ENCODE measurements at regions not wholly inside any gene's neighbourhood (a gene's known extent, or its start where the extent isn't known, plus 50 kb on each side); places are given as distances from the start of the nearest gene placed in this dataset.

- H3K27ac Mint-ChIP-seq: no peak overlapping the region
- no peak overlapping the region for H3K27ac ChIP-seq (ENCODE audit: low read depth in 1 of 2, low read length in 2 of 2)
- ChIA-PET CTCF (no interaction called here), POLR2A (no interaction called here)
- H3K27me3 Mint-ChIP-seq: no peaks in the 10 kb centered on the region
- intact Hi-C loops (cut with DNase I, micrococcal nuclease): no loop called here
- H3K27me3 ChIP-seq (ENCODE audit: control insufficient read depth in 1 of 2, insufficient read depth in 2 of 2, low read length in 2 of 2): no peaks in the 10 kb centered on the region
- H3K4me3 ChIP-seq (ENCODE audit: low read length): no peak overlapping the region
- peaks cover 14% of the 10 kb centered on the region for H3K4me1 Mint-ChIP-seq (ENCODE audit: low read depth)
- ATAC-seq (ENCODE audit: poor library complexity) (no peak), DNase-seq (no peak)
- no peaks in the 10 kb centered on the region for H3K36me3 Mint-ChIP-seq (ENCODE audit: low read depth)
- no peak for TF ChIP-seq CTCF (IDR thresholded peaks at IDR 0.05)
- H3K36me3 ChIP-seq (ENCODE audit: insufficient read depth, low read length): no peaks in the 10 kb centered on the region
- peaks cover 2% of the 10 kb centered on the region for H3K9me3 Mint-ChIP-seq
- peaks cover 0 to 3% of the 10 kb centered on the region in 2 experiments for H3K9me3 ChIP-seq (ENCODE audit: control insufficient read depth in 1 of 2, insufficient read depth in 1 of 2, low read length in 2 of 2)
- H3K4me3 Mint-ChIP-seq: no peak overlapping the region
- H3K4me1 ChIP-seq (ENCODE audit: insufficient read depth, low read length): no peaks in the 10 kb centered on the region
Measured at GRCh38 chr7:52287698-52288097, 747.7 kb upstream of the POM121L12 start.

GRCh38 chr7:52285689-52286088, 749.7 kb upstream of the POM121L12 start:
- peaks cover 0 to 3% of the 10 kb centered on the region in 2 experiments for H3K9me3 ChIP-seq (ENCODE audit: control insufficient read depth in 1 of 2, insufficient read depth in 1 of 2, low read length in 2 of 2)
- no peak overlapping the region for H3K4me3 ChIP-seq (ENCODE audit: low read length)
- no peak for TF ChIP-seq CTCF (IDR thresholded peaks at IDR 0.05)
- DNase-seq: no peak
- H3K27ac ChIP-seq (ENCODE audit: low read depth in 1 of 2, low read length in 2 of 2): no peak overlapping the region
- H3K4me1 ChIP-seq (ENCODE audit: insufficient read depth, low read length): no peaks in the 10 kb centered on the region
- ATAC-seq (ENCODE audit: poor library complexity): no peak
- POLR2A ChIA-PET: interaction anchor here (0.8 kb wide), 1 partner anchor 12 kb away, joined by 4 read pairs; no protein-coding TSS in a partner anchor
- CTCF ChIA-PET: no interaction called here
- H3K36me3 ChIP-seq (ENCODE audit: insufficient read depth, low read length): no peaks in the 10 kb centered on the region
- no peak overlapping the region for H3K4me3 Mint-ChIP-seq
- peaks cover 2% of the 10 kb centered on the region for H3K9me3 Mint-ChIP-seq
- no peak overlapping the region for H3K27ac Mint-ChIP-seq
- H3K4me1 Mint-ChIP-seq (ENCODE audit: low read depth): peaks cover 14% of the 10 kb centered on the region
- no peaks in the 10 kb centered on the region for H3K27me3 ChIP-seq (ENCODE audit: control insufficient read depth in 1 of 2, insufficient read depth in 2 of 2, low read length in 2 of 2)
- no peaks in the 10 kb centered on the region for H3K27me3 Mint-ChIP-seq
- intact Hi-C loops (cut with DNase I, micrococcal nuclease): no loop called here
- H3K36me3 Mint-ChIP-seq (ENCODE audit: low read depth): no peaks in the 10 kb centered on the region

GRCh38 chr7:52283335-52283734, 752.1 kb upstream of the POM121L12 start:
- Mint-ChIP-seq H3K4me3 (peak overlapping the region; percentile 9), H3K27me3 (no peaks in the 10 kb centered on the region), H3K27ac (peak overlapping the region; percentile 40), H3K4me1 (ENCODE audit: low read depth) (peaks cover 14% of the 10 kb centered on the region), H3K9me3 (peaks cover 8% of the 10 kb centered on the region), H3K36me3 (ENCODE audit: low read depth) (no peaks in the 10 kb centered on the region)
- H3K4me1 ChIP-seq (ENCODE audit: insufficient read depth, low read length): no peaks in the 10 kb centered on the region
- no peaks in the 10 kb centered on the region for H3K27me3 ChIP-seq (ENCODE audit: control insufficient read depth in 1 of 2, insufficient read depth in 2 of 2, low read length in 2 of 2)
- peaks cover 0 to 3% of the 10 kb centered on the region in 2 experiments for H3K9me3 ChIP-seq (ENCODE audit: control insufficient read depth in 1 of 2, insufficient read depth in 1 of 2, low read length in 2 of 2)
- DNase-seq: no peak
- H3K36me3 ChIP-seq (ENCODE audit: insufficient read depth, low read length): no peaks in the 10 kb centered on the region
- H3K4me3 ChIP-seq (ENCODE audit: low read length): no peak overlapping the region
- peak; percentile 79 for ATAC-seq (ENCODE audit: poor library complexity)
- ChIA-PET POLR2A (interaction anchor here (1.2 kb wide), 1 partner anchor 19 kb away, joined by 3 read pairs; no protein-coding TSS in a partner anchor), CTCF (no interaction called here)
- no peak overlapping the region for H3K27ac ChIP-seq (ENCODE audit: low read depth in 1 of 2, low read length in 2 of 2)
- intact Hi-C loops (cut with DNase I, micrococcal nuclease): no loop called here
- no peak for TF ChIP-seq CTCF (IDR thresholded peaks at IDR 0.05)

All from CD4-positive, alpha-beta T cell (primary cell).